HG03378 (cell line): ENCODE measurements at regions not wholly inside any gene's neighbourhood (a gene's known extent, or its start where the extent isn't known, plus 50 kb on each side); places are given as distances from the start of the nearest gene placed in this dataset.

Source experiments
- ATAC-seq: cut with Tn5 transposase; IDR thresholded peaks from one replicate; pipeline ENCODE4 v1.9.1; 2021; ENCODE audit warnings: mild to moderate bottlenecking, moderate library complexity; ENCODE audit not compliant: unreplicated experiment

- no peak for ATAC-seq
Measured at GRCh38 chr5:157933005-157933404, 74.1 kb upstream of the CLINT1 start.

GRCh38 chr5:157930710-157931109 lies 71.8 kb upstream of the CLINT1 start:
- no peak for ATAC-seq

GRCh38 chr5:157926977-157927376 lies 68.0 kb upstream of the CLINT1 start:
- no peak for ATAC-seq

GRCh38 chr5:157925786-157926671 lies 67.1 kb upstream of the CLINT1 start:
- ATAC-seq, result no peak

- no peak for ATAC-seq
Measured at GRCh38 chr5:157924931-157925729, 66.2 kb upstream of the CLINT1 start.

- no peak for ATAC-seq
Measured at GRCh38 chr5:157924490-157924889, 65.5 kb upstream of the CLINT1 start.

- no peak for ATAC-seq
Measured at GRCh38 chr5:157923765-157924164, 64.8 kb upstream of the CLINT1 start.

GRCh38 chr5:157922026-157922425 lies 63.1 kb upstream of the CLINT1 start:
- ATAC-seq, result no peak

GRCh38 chr5:157920828-157921170 lies 61.9 kb upstream of the CLINT1 start:
- ATAC-seq, result no peak

GRCh38 chr5:157918811-157919742 lies 60.1 kb upstream of the CLINT1 start:
- ATAC-seq, result no peak

GRCh38 chr5:157917899-157918809 lies 59.2 kb upstream of the CLINT1 start:
- peak; percentile 69 for ATAC-seq

- no peak for ATAC-seq
Measured at GRCh38 chr5:157917491-157917890, 58.5 kb upstream of the CLINT1 start.

- ATAC-seq, result no peak
Measured at GRCh38 chr5:157915638-157916037, 56.7 kb upstream of the CLINT1 start.

GRCh38 chr5:157914151-157914788 lies 55.3 kb upstream of the CLINT1 start:
- no peak for ATAC-seq

GRCh38 chr5:157913575-157913974 lies 54.6 kb upstream of the CLINT1 start:
- ATAC-seq, result no peak

GRCh38 chr5:157912621-157913325 lies 53.8 kb upstream of the CLINT1 start:
- peak; percentile 90 for ATAC-seq

GRCh38 chr5:157911568-157911967 lies 52.6 kb upstream of the CLINT1 start:
- ATAC-seq, result no peak
